ENCODE measurements at regions not wholly inside any gene's neighbourhood (a gene's known extent, or its start where the extent isn't known, plus 50 kb on each side); places are given as distances from the start of the nearest gene placed in this dataset.

GRCh38 chr5:23105021-23105420 is 251.9 kb upstream of the CDH12 start:
- TF ChIP-seq EZH2 (IDR thresholded peaks at IDR 0.05; ENCODE audit: insufficient read depth, poor library complexity, severe bottlenecking) (no peak), EZH2phosphoT487 (IDR thresholded peaks at IDR 0.05; ENCODE audit: insufficient read depth, low read depth) (no peak)
